Mesendoderm (in vitro differentiated cells): ENCODE measurements at regions not wholly inside any gene's neighbourhood (a gene's known extent, or its start where the extent isn't known, plus 50 kb on each side); places are given as distances from the start of the nearest gene placed in this dataset.

Experiments
- DNase-seq: peaks from one replicate; pipeline ENCODE4 v3.0.0; 2013
- H2AK5ac ChIP-seq: 2 replicates; pipeline ENCODE4 v1.6.1; 2013; ENCODE audit warnings: low read length, inconsistent platforms
- H2BK120ac ChIP-seq: 2 replicates; pipeline ENCODE4 v1.6.1; 2013; ENCODE audit warnings: low read depth, mild to moderate bottlenecking, low read length, moderate library complexity, mixed read lengths
- H2BK15ac ChIP-seq: replicated peaks from 2 replicates; pipeline ENCODE4 v1.6.1; 2013; ENCODE audit warnings: low read depth, mild to moderate bottlenecking, moderate library complexity
- H2BK5ac ChIP-seq: 2 replicates; pipeline ENCODE4 v1.6.1; 2013; ENCODE audit warnings: low read length, inconsistent platforms
- H3K18ac ChIP-seq: 2 replicates; pipeline ENCODE4 v1.6.1; 2013; ENCODE audit warnings: mild to moderate bottlenecking, low read length, mixed read lengths
- H3K23ac ChIP-seq: one replicate; pipeline ENCODE4 v1.6.1; 2013; ENCODE audit warnings: low read length
- H3K27ac ChIP-seq: 2 replicates; pipeline ENCODE4 v1.5.1; 2013; ENCODE audit warnings: low read depth, mild to moderate bottlenecking, inconsistent platforms, low read length, moderate library complexity
- H3K27me3 ChIP-seq: 2 replicates; pipeline ENCODE4 v1.6.1; 2013; ENCODE audit warnings: low read length, control low read depth, mild to moderate bottlenecking, inconsistent platforms; ENCODE audit not compliant: insufficient read depth, poor library complexity
- H3K36me3 ChIP-seq: 2 replicates; pipeline ENCODE4 v1.6.1; 2013; ENCODE audit warnings: low read length, inconsistent platforms; ENCODE audit not compliant: control insufficient read depth, insufficient read depth
- H3K4ac ChIP-seq: one replicate; pipeline ENCODE4 v1.6.1; 2013; ENCODE audit warnings: low read depth, mild to moderate bottlenecking, low read length, moderate library complexity
- H3K4me1 ChIP-seq: 2 replicates; pipeline ENCODE4 v1.6.1; 2013; ENCODE audit warnings: low read depth, low read length, inconsistent platforms; ENCODE audit not compliant: control insufficient read depth
- H3K4me2 ChIP-seq: 2 replicates; pipeline ENCODE4 v1.6.1; 2013; ENCODE audit warnings: low read length
- H3K4me3 ChIP-seq: 2 replicates; pipeline ENCODE4 v1.5.1; 2013; ENCODE audit warnings: mild to moderate bottlenecking, low read length
- H3K56ac ChIP-seq: one replicate; pipeline ENCODE4 v1.6.1; 2013; ENCODE audit warnings: low read length
- H3K79me1 ChIP-seq: 2 replicates; pipeline ENCODE4 v1.6.1; 2013; ENCODE audit warnings: low read length, inconsistent platforms
- H3K79me2 ChIP-seq: 2 replicates; pipeline ENCODE4 v1.6.1; 2013; ENCODE audit warnings: mild to moderate bottlenecking, low read length; ENCODE audit not compliant: control insufficient read depth, insufficient read depth
- H3K9ac ChIP-seq: 2 replicates; pipeline ENCODE4 v1.6.1; 2013; ENCODE audit warnings: low read length, inconsistent platforms
- H4K5ac ChIP-seq: one replicate; pipeline ENCODE4 v1.6.1; 2013; ENCODE audit warnings: low read length
- H4K8ac ChIP-seq: one replicate; pipeline ENCODE4 v1.6.1; 2013; ENCODE audit warnings: low read depth, mild to moderate bottlenecking, control low read depth, low read length, moderate library complexity
- WGBS: extraction: QIAGEN DNeasy Blood & Tissue Kit; methylation state at CpG from one replicate; pipeline ENCODE4 v1.1.7; 2013; ENCODE audit warnings: low lambda C conversion rate, missing lambda C conversion rate; ENCODE audit not compliant: insufficient coverage; ENCODE audit errors: extremely low coverage; 5-methylcytosine and 5-hydroxymethylcytosine counted together

- Histone ChIP-seq H3K4ac (no peak overlapping the region), H3K27me3 (no peaks in the 10 kb centered on the region), H3K79me1 (no peaks in the 10 kb centered on the region), H3K79me2 (no peaks in the 10 kb centered on the region), H2BK120ac (no peak overlapping the region), H3K36me3 (no peaks in the 10 kb centered on the region), H3K4me1 (peaks cover 5% of the 10 kb centered on the region), H3K23ac (no peak overlapping the region), H3K27ac (no peak overlapping the region), H4K5ac (no peak overlapping the region), H3K4me2 (no peak overlapping the region), H3K18ac (no peak overlapping the region), H2BK15ac (no peak overlapping the region), H4K8ac (no peak overlapping the region), H3K9ac (no peak overlapping the region), H2BK5ac (no peak overlapping the region), H2AK5ac (no peak overlapping the region), H3K56ac (no peak overlapping the region), H3K4me3 (no peak overlapping the region)
- peak; percentile 91 for DNase-seq
- WGBS = no CpG with 5 or more reads among the region's 6 CpGs
Measured at GRCh38 chr13:106405731-106406130, 129.7 kb downstream of the EFNB2 start.

DNA sequence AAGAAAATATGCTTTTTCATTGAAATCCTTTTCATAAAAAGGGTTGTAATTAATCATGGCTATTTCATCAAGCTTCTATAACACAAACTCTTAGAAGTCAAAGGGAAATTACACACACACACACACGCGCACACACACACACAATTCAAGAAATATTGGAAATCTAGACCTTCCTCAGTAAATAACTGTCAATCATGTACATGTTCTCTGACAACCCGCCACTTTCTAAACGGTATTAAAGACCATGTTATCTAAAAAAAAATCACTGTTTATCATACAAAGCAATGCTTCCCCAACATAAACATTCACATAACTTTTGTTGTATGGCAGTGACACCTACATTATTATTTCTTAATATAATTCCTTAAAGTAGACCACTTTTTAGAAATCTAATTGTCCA lies 132.2 kb downstream of the EFNB2 start:
- H3K27ac ChIP-seq = no peak overlapping the region
- WGBS = no CpG with 5 or more reads among the region's 4 CpGs
- no peak overlapping the region for H2BK5ac ChIP-seq
- H3K56ac ChIP-seq = no peak overlapping the region
- no peak overlapping the region for H2BK15ac ChIP-seq
- H3K27me3 ChIP-seq = no peaks in the 10 kb centered on the region
- no peak overlapping the region for H4K8ac ChIP-seq
- H3K23ac ChIP-seq = no peak overlapping the region
- no peak overlapping the region for H3K4me3 ChIP-seq
- no peaks in the 10 kb centered on the region for H3K79me1 ChIP-seq
- no peak overlapping the region for H4K5ac ChIP-seq
- H3K4me2 ChIP-seq = no peak overlapping the region
- no peaks in the 10 kb centered on the region for H3K36me3 ChIP-seq
- H2BK120ac ChIP-seq = no peak overlapping the region
- H3K4ac ChIP-seq = no peak overlapping the region
- H3K79me2 ChIP-seq = no peaks in the 10 kb centered on the region
- no peak overlapping the region for H3K18ac ChIP-seq
- no peak overlapping the region for H3K9ac ChIP-seq
- no peak overlapping the region for H2AK5ac ChIP-seq
- H3K4me1 ChIP-seq = peaks cover 5% of the 10 kb centered on the region
- DNase-seq = no peak

DNA sequence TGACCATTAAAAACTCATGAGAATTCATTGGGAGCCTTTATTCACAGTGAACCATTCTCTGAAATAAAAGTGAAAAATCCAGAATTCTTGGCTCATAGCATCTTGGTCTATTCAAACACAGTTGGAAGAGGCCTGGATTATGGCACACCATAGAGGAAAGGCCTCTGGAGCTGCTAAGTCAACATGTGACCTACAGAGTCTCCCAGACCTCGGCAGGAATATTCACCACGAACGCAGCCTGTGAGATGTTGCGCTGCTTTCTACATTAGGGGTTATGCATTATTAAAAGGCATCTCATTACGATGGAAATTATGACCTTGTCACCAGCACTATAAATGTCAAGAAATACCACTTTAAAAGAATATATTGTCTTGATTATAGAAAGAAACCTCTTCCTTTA lies 132.6 kb downstream of the EFNB2 start:
- Histone ChIP-seq H3K9ac (no peak overlapping the region), H2BK5ac (no peak overlapping the region), H3K79me1 (no peaks in the 10 kb centered on the region), H3K36me3 (no peaks in the 10 kb centered on the region), H3K4me2 (no peak overlapping the region), H3K23ac (no peak overlapping the region), H3K27ac (no peak overlapping the region), H3K56ac (no peak overlapping the region), H3K4me1 (peaks cover 5% of the 10 kb centered on the region), H3K27me3 (no peaks in the 10 kb centered on the region), H2AK5ac (no peak overlapping the region), H4K5ac (no peak overlapping the region), H3K18ac (no peak overlapping the region), H3K4me3 (no peak overlapping the region), H3K4ac (no peak overlapping the region), H2BK120ac (no peak overlapping the region), H2BK15ac (no peak overlapping the region), H4K8ac (no peak overlapping the region), H3K79me2 (no peaks in the 10 kb centered on the region)
- no peak for DNase-seq
- WGBS = no CpG with 5 or more reads among the region's 5 CpGs

DNA sequence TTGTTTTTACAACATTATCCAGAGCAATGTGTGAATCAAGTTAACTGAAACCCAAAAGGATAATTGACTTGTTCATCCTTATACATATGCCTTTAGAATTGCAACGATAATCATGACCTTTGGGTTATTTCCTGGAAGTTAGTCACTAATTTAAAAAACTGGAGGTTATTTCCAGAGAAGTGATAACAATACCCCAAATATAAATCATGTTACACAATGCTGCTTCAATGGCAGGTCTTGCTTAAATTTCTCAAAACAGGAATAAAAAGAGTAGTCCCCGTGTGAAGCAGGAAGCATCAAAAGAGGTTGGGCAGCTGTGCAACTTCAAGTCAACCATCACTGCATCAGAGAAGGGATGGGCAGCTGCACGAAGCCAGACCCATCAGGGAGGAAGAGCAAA lies 134.4 kb downstream of the EFNB2 start:
- Histone ChIP-seq H4K8ac (no peak overlapping the region), H3K9ac (no peak overlapping the region), H2BK5ac (no peak overlapping the region), H3K4me1 (peaks cover under 1% of the 10 kb centered on the region), H3K4me2 (no peak overlapping the region), H2BK15ac (no peak overlapping the region), H3K56ac (no peak overlapping the region), H3K79me2 (no peaks in the 10 kb centered on the region), H3K27me3 (no peaks in the 10 kb centered on the region), H3K27ac (no peak overlapping the region), H3K36me3 (no peaks in the 10 kb centered on the region), H2BK120ac (no peak overlapping the region), H3K18ac (no peak overlapping the region), H4K5ac (no peak overlapping the region), H3K4me3 (no peak overlapping the region), H3K4ac (no peak overlapping the region), H3K23ac (no peak overlapping the region), H2AK5ac (no peak overlapping the region), H3K79me1 (no peaks in the 10 kb centered on the region)
- no CpG with 5 or more reads among the region's 3 CpGs for WGBS
- DNase-seq = no peak

GRCh38 chr13:106400289-106400688 lies 135.2 kb downstream of the EFNB2 start:
- Histone ChIP-seq H3K79me2 (no peaks in the 10 kb centered on the region), H3K36me3 (no peaks in the 10 kb centered on the region), H3K4me1 (no peaks in the 10 kb centered on the region), H4K8ac (no peak overlapping the region), H2BK15ac (no peak overlapping the region), H3K27ac (no peak overlapping the region), H2BK5ac (no peak overlapping the region), H3K4me2 (no peak overlapping the region), H3K9ac (no peak overlapping the region), H3K79me1 (no peaks in the 10 kb centered on the region), H3K23ac (no peak overlapping the region), H3K4me3 (no peak overlapping the region), H2BK120ac (no peak overlapping the region), H4K5ac (no peak overlapping the region), H2AK5ac (no peak overlapping the region), H3K56ac (no peak overlapping the region), H3K18ac (no peak overlapping the region), H3K27me3 (no peaks in the 10 kb centered on the region), H3K4ac (no peak overlapping the region)
- DNase-seq = no peak
- no CpG with 5 or more reads among the region's 1 CpG for WGBS

DNA sequence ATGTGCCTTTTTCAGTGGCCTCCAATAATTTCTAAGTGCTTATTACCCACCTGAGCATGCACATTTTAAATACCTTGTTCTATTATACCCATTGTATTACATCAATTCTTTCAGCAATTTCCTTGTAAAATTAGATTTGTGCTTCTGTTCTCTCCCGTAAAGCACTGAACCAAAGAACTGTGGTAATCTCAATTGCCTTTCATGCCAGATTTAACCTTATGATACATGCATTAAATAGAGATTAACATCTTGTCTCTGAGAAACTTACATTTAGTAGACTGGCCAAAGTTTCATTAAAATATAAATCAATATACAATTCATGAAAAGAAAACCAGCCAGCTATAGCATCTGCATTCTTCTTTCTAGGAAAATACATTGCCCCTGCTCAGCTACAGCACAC lies 137.2 kb downstream of the EFNB2 start:
- Histone ChIP-seq H3K27ac (no peak overlapping the region), H2BK120ac (no peak overlapping the region), H4K8ac (no peak overlapping the region), H3K9ac (no peak overlapping the region), H3K4me1 (no peaks in the 10 kb centered on the region), H3K4ac (no peak overlapping the region), H3K27me3 (no peaks in the 10 kb centered on the region), H4K5ac (no peak overlapping the region), H3K79me1 (no peaks in the 10 kb centered on the region), H3K18ac (no peak overlapping the region), H3K23ac (no peak overlapping the region), H2BK5ac (no peak overlapping the region), H3K36me3 (no peaks in the 10 kb centered on the region), H2BK15ac (no peak overlapping the region), H3K79me2 (no peaks in the 10 kb centered on the region), H3K4me3 (no peak overlapping the region), H3K56ac (no peak overlapping the region), H2AK5ac (no peak overlapping the region), H3K4me2 (no peak overlapping the region)
- WGBS = no CpG with 5 or more reads among the region's 1 CpG
- DNase-seq = no peak
